SK-MEL-5 (cell line): ENCODE measurements at regions not wholly inside any gene's neighbourhood (a gene's known extent, or its start where the extent isn't known, plus 50 kb on each side); places are given as distances from the start of the nearest gene placed in this dataset.

Source experiments
- DNase-seq: peaks from one replicate; pipeline ENCODE4 v3.0.0-alpha.2; 2016; ENCODE audit warnings: low read depth, low spot score
- in situ Hi-C: cut with HindIII; loops from 2 replicates; pipeline ENCODE4 v1.10.0; 2016; ENCODE audit warnings: low sequenced_read_pairs, high pct_unique_total_duplicates, low pct_unique_long_range_greater_than_20kb

DNA sequence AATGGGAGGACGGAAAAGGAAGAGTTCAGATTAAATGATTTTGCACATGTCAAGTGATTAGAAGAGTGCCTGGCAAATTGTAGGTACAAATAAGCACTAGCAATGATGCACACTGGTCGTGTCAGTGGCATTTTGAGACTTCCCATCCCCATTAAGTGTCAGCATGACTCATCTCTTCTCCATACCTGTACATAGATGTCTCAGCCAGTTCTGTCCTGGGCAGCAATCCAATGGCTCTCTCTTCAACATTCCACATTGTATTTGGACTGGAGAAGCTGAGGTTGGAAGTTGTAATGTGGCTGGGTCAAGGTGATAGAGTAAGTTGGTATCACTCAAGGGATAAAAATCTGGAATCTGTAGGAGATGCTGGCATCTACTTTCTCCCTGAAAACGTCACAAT, 742.7 kb downstream of the VRK1 start:
- no peak for DNase-seq
- in situ Hi-C loops: no loop called here

DNA sequence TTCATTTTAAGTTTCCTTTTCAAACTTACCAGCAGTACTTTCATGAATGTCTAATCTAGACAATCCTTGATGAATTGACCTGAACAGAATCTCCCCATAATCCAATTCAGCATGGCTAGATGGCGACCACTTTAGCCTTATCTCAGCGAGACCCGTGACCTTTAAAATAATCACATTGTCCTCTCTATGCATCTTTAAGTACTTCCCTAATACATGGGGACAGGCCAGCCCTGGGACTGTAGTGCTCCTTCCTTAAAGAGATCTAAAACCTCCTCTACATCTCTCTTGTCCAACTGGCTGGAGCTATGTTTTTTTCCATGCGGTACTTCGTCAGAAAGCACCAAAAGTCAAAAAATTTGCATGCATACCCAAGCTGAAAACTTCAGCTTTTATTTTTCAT, 746.0 kb downstream of the VRK1 start:
- in situ Hi-C loops: no loop called here
- no peak for DNase-seq

DNA sequence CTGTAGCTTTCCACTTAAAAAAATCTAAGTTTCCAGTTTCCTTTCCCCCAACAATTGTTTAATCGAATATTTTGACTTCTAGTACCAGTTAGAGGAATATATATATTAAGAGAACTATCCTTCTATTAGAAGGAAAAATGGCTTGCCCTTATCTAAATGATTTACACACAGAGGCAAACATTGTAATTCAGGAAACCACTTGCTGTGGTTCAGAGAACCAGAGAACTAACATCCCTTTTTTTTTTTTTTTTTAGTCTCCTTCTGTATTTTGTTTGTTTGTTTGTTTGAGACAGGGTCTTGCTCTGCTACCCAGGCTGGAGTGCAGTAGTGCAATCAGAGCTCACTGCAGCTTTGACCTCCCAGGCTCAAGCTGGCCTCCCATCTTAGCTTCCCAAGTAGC, 746.6 kb downstream of the VRK1 start:
- no peak for DNase-seq
- in situ Hi-C loops: no loop called here

DNA sequence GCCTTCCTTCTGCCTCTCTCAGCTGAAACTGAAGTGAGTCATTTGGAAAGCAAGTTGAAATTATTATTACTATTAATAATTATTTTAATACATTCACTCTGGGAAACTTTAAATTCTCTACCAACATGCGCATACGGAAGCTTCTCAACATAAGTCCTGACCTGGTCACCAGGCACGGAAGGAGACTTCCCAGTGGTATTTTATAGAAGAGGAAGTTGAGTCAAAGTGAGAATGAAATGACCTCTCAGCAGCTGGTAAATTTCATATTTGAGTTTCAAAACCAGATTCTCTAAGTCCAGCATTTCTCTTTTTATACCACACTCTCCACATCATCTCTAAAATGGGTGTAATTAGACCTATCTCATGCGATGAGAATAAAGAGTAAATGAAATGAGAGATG, 747.4 kb downstream of the VRK1 start:
- DNase-seq: no peak

DNA sequence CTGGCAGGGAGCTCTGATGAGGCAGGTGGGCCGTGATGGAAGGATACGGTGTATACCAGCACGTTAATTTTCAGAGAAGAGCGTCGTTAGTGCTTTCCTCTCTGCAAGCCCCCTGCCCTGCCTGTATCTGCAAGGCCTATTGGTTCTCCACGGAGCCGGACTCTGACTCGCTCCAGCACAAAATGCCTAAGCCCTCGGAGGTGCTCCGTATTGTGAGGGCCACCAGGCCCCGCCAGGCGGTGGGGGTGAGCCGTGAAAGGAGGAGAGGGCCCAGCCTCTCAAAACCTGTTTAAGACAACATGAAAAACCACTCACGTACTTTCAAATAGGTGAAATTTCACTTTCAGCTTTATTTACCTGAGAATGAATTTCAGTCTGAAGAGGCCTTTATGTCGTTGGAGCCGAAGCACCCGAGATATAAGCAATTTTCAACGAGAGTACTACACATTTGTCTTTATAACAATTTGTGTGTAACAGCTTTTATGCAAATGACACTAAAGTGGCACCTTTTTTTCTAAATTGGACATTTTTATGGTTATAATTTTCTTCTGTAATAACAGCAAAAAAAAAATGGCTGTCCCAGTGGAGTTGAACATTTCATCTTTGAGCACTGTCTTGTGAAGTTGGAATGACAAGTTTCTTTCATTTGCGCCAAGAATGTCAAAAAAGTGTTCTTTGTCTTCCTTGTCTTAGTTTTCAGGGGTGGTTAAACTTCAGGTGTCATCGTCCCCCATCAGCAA, 749.5 kb downstream of the VRK1 start:
- in situ Hi-C loops: no loop called here
- DNase-seq: no peak

More for the DNA sequence above, 747.4 kb downstream of the VRK1 start:
- in situ Hi-C loops: no loop called here

DNA sequence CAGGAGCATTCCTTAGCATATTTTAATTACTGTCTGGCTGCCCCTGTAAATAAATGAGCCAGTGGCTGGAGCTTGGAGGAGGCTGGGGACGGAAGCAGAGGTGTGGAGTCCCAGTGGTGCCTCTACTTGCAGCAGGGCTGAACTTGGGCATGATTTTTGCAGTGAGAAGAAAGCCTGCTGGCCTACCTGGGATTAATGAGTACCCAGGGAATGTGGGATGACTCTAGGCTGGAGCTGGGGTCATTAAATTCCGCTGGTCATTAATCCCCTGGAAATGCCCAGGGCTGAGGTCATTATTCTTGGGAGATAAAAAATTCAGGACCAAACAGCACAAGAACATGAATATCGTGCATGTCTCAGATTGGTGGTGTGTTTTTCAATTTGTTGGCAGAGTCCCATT, 753.3 kb downstream of the VRK1 start:
- in situ Hi-C loops: no loop called here

DNA sequence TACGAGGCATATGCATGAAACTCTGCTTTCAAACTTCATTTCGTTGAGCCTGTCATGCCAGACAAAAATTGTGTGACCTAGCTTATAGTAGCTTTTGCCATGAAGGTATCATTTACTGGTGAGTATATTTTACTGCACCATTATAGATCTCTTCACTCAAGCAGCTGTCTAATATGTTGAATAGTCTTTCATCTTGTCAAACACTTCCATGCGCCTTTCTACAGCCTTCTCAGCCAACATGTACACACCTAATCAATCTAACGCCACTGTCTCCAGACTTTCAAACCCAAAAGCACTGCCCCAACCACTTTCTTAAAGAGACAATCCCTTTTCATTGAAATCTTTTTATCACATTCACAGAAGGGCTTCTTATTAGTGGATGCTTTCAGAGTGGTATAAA, 757.4 kb downstream of the VRK1 start:
- in situ Hi-C loops: no loop called here
- DNase-seq: no peak

More for the DNA sequence above, 753.3 kb downstream of the VRK1 start:
- no peak for DNase-seq

DNA sequence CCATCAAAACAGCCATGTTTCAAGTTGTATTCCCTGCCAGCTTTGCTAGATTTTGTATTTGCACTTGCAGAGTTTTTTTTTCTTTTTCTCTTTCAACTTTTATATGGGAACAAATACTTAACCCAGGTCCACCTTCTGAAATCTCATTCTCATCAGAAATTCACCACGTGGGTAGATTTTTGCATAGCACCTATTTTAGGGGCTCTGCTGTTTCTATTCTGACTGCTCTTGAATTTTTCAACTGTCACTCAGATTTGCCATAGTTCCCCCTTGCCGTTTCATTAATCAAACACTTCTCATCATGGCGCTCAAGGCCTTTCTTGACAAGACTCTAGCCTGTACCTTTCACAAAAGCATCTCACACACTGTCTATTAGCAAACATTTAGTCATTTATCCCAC, 767.2 kb downstream of the VRK1 start:
- DNase-seq: no peak
- in situ Hi-C loops: no loop called here

DNA sequence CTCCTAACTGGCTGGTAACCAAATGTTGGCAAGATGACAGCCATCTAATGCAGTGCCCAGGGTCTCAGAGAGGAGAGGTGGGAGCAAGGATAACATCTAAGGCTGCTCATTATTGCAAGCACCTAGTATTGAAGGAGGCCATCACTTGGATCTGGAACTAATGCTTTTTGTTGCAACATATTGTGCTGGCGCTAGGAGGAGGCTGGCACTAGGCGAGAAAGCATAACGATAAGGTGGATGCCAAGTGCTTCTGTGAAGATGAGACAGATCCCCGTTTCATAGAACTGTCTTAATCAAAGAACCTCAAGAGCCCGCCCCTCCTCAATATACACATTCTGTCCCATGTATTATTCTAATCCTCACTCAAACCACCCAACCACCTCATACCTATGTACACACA, 774.0 kb downstream of the VRK1 start:
- in situ Hi-C loops: no loop called here
- DNase-seq: no peak

DNA sequence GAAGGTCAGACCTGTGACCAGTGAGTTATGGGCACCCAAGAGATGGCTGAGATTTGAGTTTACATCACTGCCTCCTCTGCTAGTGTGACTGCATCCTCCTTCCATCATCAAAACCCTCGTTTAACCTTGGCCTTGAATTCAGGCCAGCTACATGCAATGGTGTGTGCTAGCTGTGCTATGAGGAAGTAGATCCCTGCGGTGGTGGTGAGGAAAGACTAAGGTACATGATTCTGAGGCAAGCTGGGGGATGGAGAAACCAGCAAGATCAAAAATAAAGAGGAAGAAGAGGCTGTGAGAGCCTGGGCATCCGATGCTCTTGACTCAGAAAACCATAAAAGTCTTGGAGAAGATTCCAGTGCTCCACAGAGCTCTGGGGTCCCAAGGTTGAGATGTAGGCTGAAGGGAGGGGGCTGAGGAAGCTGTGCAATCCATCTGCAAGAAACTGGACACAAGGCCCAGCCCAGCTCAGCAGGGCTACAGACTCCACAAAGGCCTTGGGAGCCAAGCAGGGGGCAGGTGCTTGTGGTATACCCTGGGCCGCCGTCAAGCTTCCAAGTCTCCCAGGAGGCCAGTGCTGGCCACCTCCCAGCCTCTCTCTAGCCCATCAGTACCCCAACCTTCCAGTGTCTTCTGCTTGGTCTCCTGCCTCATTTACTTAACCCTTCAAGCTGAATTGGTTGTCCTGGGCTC, 774.8 kb downstream of the VRK1 start:
- in situ Hi-C loops: no loop called here
- no peak for DNase-seq

DNA sequence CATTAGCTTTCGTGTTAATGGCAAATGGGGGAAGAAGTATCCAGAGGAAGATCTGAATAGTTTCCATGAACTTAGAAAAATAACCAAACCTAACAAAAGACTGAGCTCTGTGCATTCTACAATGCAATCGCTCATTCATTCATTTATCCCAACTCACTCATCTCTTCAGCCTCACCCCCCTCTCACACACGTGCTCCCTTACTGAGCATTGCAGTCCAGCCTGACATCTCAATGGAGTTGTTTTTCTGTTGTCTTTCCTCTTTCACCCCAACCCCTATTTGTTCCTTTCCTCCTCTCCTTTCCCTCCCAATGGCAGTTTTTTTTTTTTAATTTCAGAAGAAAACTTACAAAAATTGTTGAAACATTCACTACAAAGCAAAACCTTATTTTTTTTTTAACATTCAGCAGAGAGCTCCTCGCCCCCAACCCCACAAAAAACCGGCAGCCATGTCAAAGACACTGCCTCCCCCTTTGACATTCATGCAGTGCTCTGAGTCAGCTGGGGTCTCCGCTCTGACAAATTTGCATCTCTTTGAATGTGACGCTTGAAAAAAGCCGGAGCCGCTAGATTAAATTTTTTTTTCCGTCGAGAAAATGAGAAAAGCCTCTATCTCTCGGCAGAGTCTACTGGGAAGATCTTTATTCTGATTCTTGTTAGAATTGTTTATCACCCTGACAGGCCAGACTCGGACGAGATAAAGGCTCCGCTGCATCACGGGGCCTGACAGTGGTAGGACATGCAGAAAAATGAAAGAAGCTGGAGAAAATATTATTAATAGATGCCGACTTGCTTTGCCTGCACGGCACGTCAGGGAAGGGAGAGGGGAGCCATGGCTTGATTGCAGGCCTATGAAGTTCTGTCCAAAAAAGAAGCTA, 775.6 kb downstream of the VRK1 start:
- in situ Hi-C loops: no loop called here
- no peak for DNase-seq

DNA sequence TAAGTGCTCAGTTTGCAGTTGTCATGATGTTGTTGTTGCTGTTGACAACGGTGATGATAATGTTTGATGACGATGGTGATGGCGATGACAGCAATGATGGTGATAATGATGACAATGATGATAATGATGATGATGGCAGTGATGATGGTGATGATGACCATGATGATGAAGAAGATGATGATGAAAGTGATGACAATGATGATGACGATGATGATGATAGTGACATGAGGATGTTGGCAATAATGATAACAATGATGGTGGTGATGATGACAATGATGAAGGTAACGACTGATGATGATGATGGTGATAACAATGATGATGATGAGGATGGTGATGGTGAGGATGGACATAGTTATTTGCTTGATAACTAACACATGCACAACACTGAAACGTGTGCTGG, 778.5 kb downstream of the VRK1 start:
- DNase-seq: no peak
- in situ Hi-C loops: no loop called here

DNA sequence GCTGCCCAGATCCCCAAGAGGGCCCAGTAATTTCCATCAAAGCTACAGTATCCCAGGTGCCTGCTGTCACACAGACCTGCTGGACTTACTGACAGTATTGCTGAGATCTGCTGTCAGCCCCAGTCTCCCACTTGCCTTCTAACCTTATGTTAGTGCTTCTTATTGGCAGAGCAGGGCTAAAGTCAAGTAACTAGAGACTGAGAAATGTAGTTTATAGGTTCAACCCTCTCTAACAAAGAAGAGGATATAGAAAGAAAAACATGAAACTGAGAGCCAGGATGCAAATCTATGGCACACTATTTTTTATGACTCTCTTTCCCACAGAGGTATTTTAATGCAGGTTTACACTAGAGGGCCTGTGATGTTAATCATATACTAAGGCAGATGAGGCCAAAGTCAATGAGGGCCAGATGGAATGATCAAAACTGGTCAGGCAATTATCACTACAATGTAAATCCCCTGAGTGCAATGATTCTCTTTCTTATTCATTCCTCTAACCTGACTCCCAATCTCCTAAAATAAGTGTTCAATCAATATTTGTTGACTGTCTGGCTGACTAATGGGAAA, 781.9 kb downstream of the VRK1 start:
- DNase-seq: no peak
- in situ Hi-C loops: no loop called here

DNA sequence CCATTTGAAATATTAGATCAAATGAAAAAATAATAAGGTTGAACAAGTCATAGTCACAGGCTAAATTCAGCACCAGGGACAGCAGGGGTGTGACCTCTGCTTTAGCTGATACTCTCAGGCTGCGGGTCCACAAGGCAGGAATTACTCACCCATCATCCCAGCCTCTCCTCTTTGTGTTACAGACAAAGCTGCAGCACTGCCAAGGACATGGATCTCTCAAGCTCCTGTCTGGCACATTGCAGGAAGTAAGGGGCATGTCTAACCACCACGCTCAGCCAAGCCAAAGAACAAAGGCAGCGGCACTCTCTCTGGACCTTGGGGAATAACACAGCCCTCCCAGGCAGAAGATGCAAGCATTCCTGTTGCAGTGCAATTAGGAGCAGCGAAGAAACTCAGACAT, 783.8 kb downstream of the VRK1 start:
- in situ Hi-C loops: no loop called here
- DNase-seq: no peak

DNA sequence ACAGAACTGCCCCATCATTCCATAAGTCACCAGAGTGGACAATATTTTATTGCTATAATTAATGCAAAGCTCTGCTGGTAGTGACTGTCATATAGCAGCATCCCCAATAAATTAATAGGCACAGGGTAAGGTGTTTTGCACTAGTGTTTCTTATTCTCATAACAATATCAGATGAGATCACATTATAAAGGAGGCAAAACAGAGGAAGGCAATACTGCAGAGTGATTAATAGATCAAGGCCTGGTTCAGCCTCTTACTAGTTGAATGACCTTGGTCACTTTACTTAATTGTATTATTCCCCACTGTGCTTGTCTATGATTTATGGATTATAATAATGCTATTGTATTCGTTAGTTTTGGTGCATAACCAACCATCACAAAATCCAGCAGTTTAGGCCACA, 784.8 kb downstream of the VRK1 start:
- no peak for DNase-seq
- in situ Hi-C loops: no loop called here

DNA sequence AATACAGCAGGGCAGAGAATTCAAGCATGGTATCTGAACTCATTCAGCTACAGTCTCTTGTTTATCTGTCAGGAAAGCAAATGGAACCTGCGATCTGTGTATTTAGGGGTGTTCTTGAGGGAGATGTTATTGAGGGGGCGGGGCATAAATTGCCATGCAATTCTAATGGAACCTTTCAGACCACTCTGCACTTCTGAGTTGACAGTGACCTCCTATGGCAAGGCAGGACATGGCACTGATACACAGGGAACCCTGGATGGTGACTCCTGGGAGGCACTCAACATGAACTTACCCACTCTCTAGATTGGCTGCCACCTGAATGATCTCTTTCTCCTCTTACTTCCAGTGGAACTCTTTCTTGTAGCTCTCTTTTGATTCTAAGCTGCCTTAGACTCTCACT, 787.3 kb downstream of the VRK1 start:
- in situ Hi-C loops: no loop called here

DNA sequence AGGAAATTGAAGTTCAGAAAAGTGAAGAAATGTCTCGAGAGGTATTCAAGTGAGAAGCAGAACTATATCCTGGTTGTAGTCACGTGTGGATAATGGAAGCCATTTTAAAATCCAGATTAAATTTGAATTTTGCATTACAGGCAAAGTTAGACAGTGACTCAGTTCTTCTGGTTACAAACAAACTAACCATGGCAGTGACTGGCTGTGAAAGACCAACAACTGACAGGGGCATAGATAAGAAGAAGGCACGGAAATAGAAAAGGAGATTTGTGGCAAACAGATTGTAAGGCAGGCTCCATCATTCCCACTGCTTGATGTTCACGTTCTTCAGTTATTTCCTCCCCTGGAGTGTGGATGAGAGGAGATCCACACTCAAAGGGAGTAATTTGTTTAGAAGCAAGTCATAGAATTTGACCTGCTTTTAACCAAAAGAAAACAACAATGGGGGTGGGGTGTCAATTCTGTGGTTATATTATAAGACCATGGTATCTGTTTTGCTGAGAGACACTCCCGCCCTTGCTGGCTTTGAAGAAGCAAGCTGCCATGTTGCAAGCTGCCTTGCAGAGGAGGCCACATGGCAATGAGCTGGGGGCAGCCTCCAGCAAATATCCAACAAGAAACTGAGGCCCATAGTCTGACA, 795.3 kb downstream of the VRK1 start:
- in situ Hi-C loops: no loop called here
- no peak for DNase-seq

More for the DNA sequence above, 787.3 kb downstream of the VRK1 start:
- no peak for DNase-seq

DNA sequence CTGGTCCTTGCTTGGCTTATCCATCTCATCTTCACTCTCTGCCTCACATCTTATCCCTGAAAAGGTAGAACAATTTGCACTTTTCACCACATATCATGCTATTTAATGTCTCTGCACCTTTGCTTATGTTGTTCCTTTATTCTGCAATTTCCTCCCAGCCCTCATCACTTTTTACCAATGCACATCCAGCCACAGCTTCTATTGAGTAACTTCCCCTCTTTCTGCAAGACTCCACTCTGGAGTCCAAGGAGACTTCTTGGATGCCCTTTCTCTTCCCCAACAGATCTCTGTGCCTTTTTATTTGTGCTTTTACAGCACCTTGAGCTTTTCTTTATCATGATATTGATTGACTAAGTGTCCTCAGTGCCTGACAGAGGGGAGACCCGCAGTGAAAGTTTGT, 797.1 kb downstream of the VRK1 start:
- in situ Hi-C loops: no loop called here
- no peak for DNase-seq
